Calu3 (cell line): ENCODE measurements at regions not wholly inside any gene's neighbourhood (a gene's known extent, or its start where the extent isn't known, plus 50 kb on each side); places are given as distances from the start of the nearest gene placed in this dataset.

Experiments
- BruUV-seq: library from RNA; stranded (reverse); fragments of 400-500 nt; replicated peaks from 2 replicates; lab custom pipeline; 2021; lab: Mats Ljungman, UMichigan
- CTCF ChIA-PET: fragments of 300-600 bp; sonication (Branson Sonifier 250); formaldehyde crosslinking; loops from one replicate; lab custom pipeline; 2022; ENCODE audit warnings: antibody characterized with exemption; lab: Charles Lee
- DNase-seq: peaks from one replicate; pipeline ENCODE4 v3.0.0; 2022
- H3K27ac Mint-ChIP-seq: one replicate; pipeline ENCODE4 v1.8.0; 2022; ENCODE audit warnings: mixed read lengths; ENCODE audit not compliant: unreplicated experiment
- H3K27me3 Mint-ChIP-seq: one replicate; pipeline ENCODE4 v1.8.0; 2022; ENCODE audit warnings: mixed read lengths; ENCODE audit not compliant: unreplicated experiment
- H3K36me3 Mint-ChIP-seq: one replicate; pipeline ENCODE4 v1.8.0; 2022; ENCODE audit warnings: mild to moderate bottlenecking, moderate library complexity, mixed read lengths; ENCODE audit not compliant: insufficient read depth, unreplicated experiment
- H3K4me1 Mint-ChIP-seq: one replicate; pipeline ENCODE4 v1.8.0; 2022; ENCODE audit warnings: mild to moderate bottlenecking, low read depth, mixed read lengths; ENCODE audit not compliant: unreplicated experiment
- H3K4me3 Mint-ChIP-seq: one replicate; pipeline ENCODE4 v1.8.0; 2022; ENCODE audit warnings: mild to moderate bottlenecking, low read depth, moderate library complexity, mixed read lengths; ENCODE audit not compliant: unreplicated experiment
- H3K9me3 Mint-ChIP-seq: one replicate; pipeline ENCODE4 v1.8.0; 2022; ENCODE audit warnings: low read depth, mixed read lengths; ENCODE audit not compliant: unreplicated experiment
- intact Hi-C: fragments of 100-400 bp; cut with micrococcal nuclease; formaldehyde crosslinking; loops from one replicate; pipeline ENCODE4 v1.10.0; 2022; ENCODE audit not compliant: unreplicated experiment
- TF ChIP-seq, protein P1 (sequence below): fragments of 200-600 bp; IDR thresholded peaks from one replicate; pipeline ENCODE4 v1.8.0; 2022; ENCODE audit warnings: antibody characterized with exemption; ENCODE audit not compliant: unreplicated experiment

DNA sequence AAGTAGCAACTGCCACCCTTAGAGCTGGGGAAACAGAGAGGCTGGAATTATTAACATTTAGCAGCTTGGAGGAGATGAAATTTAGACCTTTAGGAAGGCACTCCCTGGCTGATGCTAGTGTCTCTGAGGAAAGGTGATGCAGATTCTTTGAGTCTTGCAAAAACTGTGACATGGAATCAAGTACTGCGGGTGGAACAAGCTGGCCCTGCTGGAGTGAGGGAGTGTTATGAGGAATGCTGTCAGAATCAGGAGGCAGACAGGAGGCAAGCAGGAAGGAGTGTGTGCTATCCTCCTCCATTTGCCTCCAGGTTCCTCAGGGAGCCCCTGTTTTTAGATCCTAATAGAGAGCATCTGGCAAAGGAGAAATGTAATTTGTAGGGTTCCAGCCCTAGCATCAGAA, 391.7 kb upstream of the PITX2 start:
- intact Hi-C loops: no loop called here
- no TSS peak for BruUV-seq
- Mint-ChIP-seq H3K4me1 (peaks cover 7% of the 10 kb centered on the region), H3K27ac (no peak overlapping the region), H3K36me3 (no peaks in the 10 kb centered on the region), H3K27me3 (no peaks in the 10 kb centered on the region), H3K4me3 (no peak overlapping the region), H3K9me3 (no peaks in the 10 kb centered on the region)
- TF ChIP-seq, protein P1, sequence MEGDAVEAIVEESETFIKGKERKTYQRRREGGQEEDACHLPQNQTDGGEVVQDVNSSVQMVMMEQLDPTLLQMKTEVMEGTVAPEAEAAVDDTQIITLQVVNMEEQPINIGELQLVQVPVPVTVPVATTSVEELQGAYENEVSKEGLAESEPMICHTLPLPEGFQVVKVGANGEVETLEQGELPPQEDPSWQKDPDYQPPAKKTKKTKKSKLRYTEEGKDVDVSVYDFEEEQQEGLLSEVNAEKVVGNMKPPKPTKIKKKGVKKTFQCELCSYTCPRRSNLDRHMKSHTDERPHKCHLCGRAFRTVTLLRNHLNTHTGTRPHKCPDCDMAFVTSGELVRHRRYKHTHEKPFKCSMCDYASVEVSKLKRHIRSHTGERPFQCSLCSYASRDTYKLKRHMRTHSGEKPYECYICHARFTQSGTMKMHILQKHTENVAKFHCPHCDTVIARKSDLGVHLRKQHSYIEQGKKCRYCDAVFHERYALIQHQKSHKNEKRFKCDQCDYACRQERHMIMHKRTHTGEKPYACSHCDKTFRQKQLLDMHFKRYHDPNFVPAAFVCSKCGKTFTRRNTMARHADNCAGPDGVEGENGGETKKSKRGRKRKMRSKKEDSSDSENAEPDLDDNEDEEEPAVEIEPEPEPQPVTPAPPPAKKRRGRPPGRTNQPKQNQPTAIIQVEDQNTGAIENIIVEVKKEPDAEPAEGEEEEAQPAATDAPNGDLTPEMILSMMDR: no peak
- CTCF ChIA-PET: no interaction called here
- DNase-seq: no peak

DNA sequence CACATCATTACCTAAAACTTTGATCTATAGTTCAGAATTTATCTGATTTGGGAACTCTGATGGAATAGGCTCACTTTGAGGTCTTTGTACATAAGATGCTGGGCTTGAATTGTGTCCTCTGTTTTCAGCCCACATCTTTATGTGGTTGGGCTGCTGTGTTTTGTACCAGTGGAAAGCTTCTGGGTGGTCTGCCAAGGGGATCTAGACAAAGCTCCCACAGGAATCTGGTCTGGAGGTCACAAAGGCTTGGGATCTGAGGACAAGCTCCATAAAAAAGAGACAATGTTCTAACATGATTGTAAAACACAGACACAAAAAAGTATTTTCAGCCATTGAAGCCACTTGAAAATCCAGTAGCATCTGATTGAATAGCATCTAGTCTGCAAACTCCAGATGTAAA, 393.5 kb upstream of the PITX2 start:
- Mint-ChIP-seq H3K4me3 (no peak overlapping the region), H3K4me1 (peaks cover 5% of the 10 kb centered on the region), H3K9me3 (no peaks in the 10 kb centered on the region), H3K27me3 (no peaks in the 10 kb centered on the region), H3K27ac (no peak overlapping the region), H3K36me3 (no peaks in the 10 kb centered on the region)
- intact Hi-C loops: no loop called here
- no peak for DNase-seq
- CTCF ChIA-PET: no interaction called here
- no TSS peak for BruUV-seq
- TF ChIP-seq, protein P1: no peak

DNA sequence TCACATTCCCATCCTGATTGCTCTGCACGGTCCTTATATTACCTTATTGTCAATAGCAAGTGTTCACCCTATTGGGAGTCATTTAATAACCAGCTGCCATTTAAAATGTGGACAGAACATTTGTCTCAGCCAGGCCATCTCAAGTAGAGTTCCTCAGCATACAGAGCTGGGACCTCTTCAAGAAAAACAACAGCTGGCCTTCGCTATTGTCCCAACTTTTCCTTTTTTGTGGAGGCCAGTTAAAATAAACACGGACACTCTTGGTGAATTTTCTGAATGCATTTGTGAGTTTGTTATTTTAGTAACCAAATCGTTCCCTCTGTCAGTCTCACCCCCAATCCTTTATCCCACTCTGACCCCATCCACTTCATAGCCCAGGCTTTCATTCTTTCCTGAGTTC, 395.3 kb upstream of the PITX2 start:
- H3K27me3 Mint-ChIP-seq: no peaks in the 10 kb centered on the region
- no peaks in the 10 kb centered on the region for H3K9me3 Mint-ChIP-seq
- BruUV-seq: no TSS peak
- no peak for DNase-seq
- TF ChIP-seq, protein P1: no peak
- intact Hi-C loops: no loop called here
- no peaks in the 10 kb centered on the region for H3K4me1 Mint-ChIP-seq
- H3K4me3 Mint-ChIP-seq: no peak overlapping the region
- H3K36me3 Mint-ChIP-seq: no peaks in the 10 kb centered on the region
- CTCF ChIA-PET: no interaction called here
- H3K27ac Mint-ChIP-seq: no peak overlapping the region

DNA sequence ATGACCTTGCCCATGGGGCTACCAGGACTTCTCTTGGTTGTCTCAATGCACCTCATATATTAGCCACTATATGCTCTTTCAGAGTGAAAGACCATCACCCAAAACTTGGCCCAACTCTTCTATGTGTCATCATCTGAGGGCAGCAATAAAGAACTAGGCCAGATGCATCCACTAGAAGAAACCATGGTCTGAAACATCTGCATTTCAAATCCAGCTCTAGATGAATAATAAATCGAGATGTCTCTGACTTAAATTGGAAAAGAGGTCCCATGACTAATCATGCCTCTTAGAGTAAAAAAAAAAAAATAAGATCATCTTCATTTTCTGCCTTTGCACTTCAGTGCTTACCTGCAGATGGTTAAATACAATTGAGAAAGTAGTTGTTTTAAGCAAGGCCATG, 397.6 kb upstream of the PITX2 start:
- H3K27ac Mint-ChIP-seq: no peak overlapping the region
- CTCF ChIA-PET: no interaction called here
- H3K36me3 Mint-ChIP-seq: no peaks in the 10 kb centered on the region
- DNase-seq: no peak
- intact Hi-C loops: no loop called here
- H3K27me3 Mint-ChIP-seq: no peaks in the 10 kb centered on the region
- H3K4me3 Mint-ChIP-seq: no peak overlapping the region
- no peaks in the 10 kb centered on the region for H3K4me1 Mint-ChIP-seq
- BruUV-seq: no TSS peak
- H3K9me3 Mint-ChIP-seq: no peaks in the 10 kb centered on the region
- TF ChIP-seq, protein P1: no peak

DNA sequence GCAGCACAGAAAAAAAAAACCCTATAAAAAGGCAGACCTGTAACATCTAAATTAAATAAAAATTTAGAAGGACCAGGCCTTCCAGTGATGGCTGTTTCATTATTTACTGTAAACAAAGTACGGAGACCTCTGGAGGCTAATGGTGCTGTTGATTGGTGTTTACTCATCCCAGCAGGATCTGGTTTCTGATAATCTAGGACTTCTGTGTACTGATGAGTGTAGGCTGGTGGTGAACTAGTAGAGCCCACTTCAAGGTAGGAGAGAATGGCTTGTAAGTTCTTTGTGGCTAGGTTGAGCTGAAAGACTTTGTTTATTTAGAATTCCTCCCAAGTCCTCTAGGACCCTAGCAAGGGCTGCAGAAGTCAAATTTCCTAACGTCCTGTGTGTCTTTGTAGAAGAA, 398.1 kb upstream of the PITX2 start:
- Mint-ChIP-seq H3K9me3 (no peaks in the 10 kb centered on the region), H3K36me3 (no peaks in the 10 kb centered on the region), H3K4me1 (no peaks in the 10 kb centered on the region), H3K27ac (no peak overlapping the region), H3K27me3 (no peaks in the 10 kb centered on the region), H3K4me3 (no peak overlapping the region)
- TF ChIP-seq, protein P1: no peak
- intact Hi-C loops: no loop called here
- CTCF ChIA-PET: no interaction called here
- DNase-seq: no peak
- no TSS peak for BruUV-seq
